H9 (cell line): ENCODE measurements at regions not wholly inside any gene's neighbourhood (a gene's known extent, or its start where the extent isn't known, plus 50 kb on each side); places are given as distances from the start of the nearest gene placed in this dataset.

Source experiments
- DNase-seq: peaks from one replicate; pipeline ENCODE4 v3.0.0-alpha.2; 2017
- H2AFZ ChIP-seq: one replicate; pipeline ENCODE4 v1.6.1; 2013; ENCODE audit warnings: mild to moderate bottlenecking, low read length, control low read depth, moderate library complexity
- H2AK5ac ChIP-seq: 2 replicates; pipeline ENCODE4 v1.6.1; 2013; ENCODE audit warnings: low read length, control low read depth, mixed read lengths; ENCODE audit not compliant: insufficient read length
- H2BK120ac ChIP-seq: one replicate; pipeline ENCODE4 v1.6.1; 2013; ENCODE audit warnings: low read depth, mild to moderate bottlenecking, low read length, control low read depth, inconsistent platforms; ENCODE audit not compliant: poor library complexity, severe bottlenecking
- H2BK12ac ChIP-seq: 2 replicates; pipeline ENCODE4 v1.6.1; 2013; ENCODE audit warnings: low read length, control low read depth, mixed read lengths, low read depth; ENCODE audit not compliant: insufficient read length
- H2BK15ac ChIP-seq: 2 replicates; pipeline ENCODE4 v1.6.1; 2013; ENCODE audit warnings: low read depth, low read length, control low read depth
- H2BK20ac ChIP-seq: one replicate; pipeline ENCODE4 v1.6.1; 2013; ENCODE audit warnings: low read depth, mild to moderate bottlenecking, low read length, control low read depth, inconsistent platforms; ENCODE audit not compliant: poor library complexity, severe bottlenecking
- H2BK5ac ChIP-seq: 2 replicates; pipeline ENCODE4 v1.6.1; 2013; ENCODE audit warnings: low read length, control low read depth, mixed read lengths; ENCODE audit not compliant: insufficient read length
- H3K14ac ChIP-seq: 2 replicates; pipeline ENCODE4 v1.6.1; 2013; ENCODE audit warnings: low read length, control low read depth; ENCODE audit not compliant: insufficient read depth
- H3K18ac ChIP-seq: 2 replicates; pipeline ENCODE4 v1.6.1; 2013; ENCODE audit warnings: low read depth, mild to moderate bottlenecking, mixed read lengths, low read length, control low read depth; ENCODE audit not compliant: insufficient read length
- H3K23ac ChIP-seq: 2 replicates; pipeline ENCODE4 v1.6.1; 2013; ENCODE audit warnings: low read length, control low read depth, mixed read lengths, low read depth; ENCODE audit not compliant: insufficient read length
- H3K23me2 ChIP-seq: 2 replicates; pipeline ENCODE4 v1.6.1; 2013; ENCODE audit warnings: low read depth, mild to moderate bottlenecking, mixed read lengths, low read length, control low read depth; ENCODE audit not compliant: insufficient read length, poor library complexity, severe bottlenecking
- H3K27ac ChIP-seq: 2 replicates; pipeline ENCODE4 v1.5.1; 2013; ENCODE audit warnings: low read length, control low read depth, mixed read lengths, low read depth; ENCODE audit not compliant: insufficient read length
- H3K27me3 ChIP-seq: 2 replicates; pipeline ENCODE4 v1.6.1; 2013; ENCODE audit warnings: low read length, control low read depth, inconsistent platforms; ENCODE audit not compliant: insufficient read depth
- H3K4ac ChIP-seq: 2 replicates; pipeline ENCODE4 v1.6.1; 2013; ENCODE audit warnings: low read depth, mild to moderate bottlenecking, control low read depth, inconsistent platforms, low read length, moderate library complexity
- H3K4me1 ChIP-seq: 2 replicates; pipeline ENCODE4 v1.6.1; 2013; ENCODE audit warnings: low read length, control low read depth, inconsistent platforms; ENCODE audit not compliant: insufficient read depth
- H3K4me2 ChIP-seq: 2 replicates; pipeline ENCODE4 v1.6.1; 2013; ENCODE audit warnings: low read length, control low read depth, mixed read lengths; ENCODE audit not compliant: insufficient read length, insufficient read depth
- H3K56ac ChIP-seq: 2 replicates; pipeline ENCODE4 v1.6.1; 2013; ENCODE audit warnings: low read depth, mild to moderate bottlenecking, mixed read lengths, low read length, control low read depth; ENCODE audit not compliant: insufficient read length
- H3K79me1 ChIP-seq: 2 replicates; pipeline ENCODE4 v1.6.1; 2013; ENCODE audit warnings: low read depth, mild to moderate bottlenecking, moderate library complexity, low read length, control low read depth, inconsistent platforms; ENCODE audit not compliant: insufficient read depth, poor library complexity, severe bottlenecking
- H3K79me2 ChIP-seq: 2 replicates; pipeline ENCODE4 v1.6.1; 2013; ENCODE audit warnings: low read length, control low read depth, inconsistent platforms; ENCODE audit not compliant: insufficient read depth
- H3K9ac ChIP-seq: 2 replicates; pipeline ENCODE4 v1.6.1; 2013; ENCODE audit warnings: low read length, control low read depth, mixed read lengths; ENCODE audit not compliant: insufficient read length; ENCODE audit errors: extremely low read depth
- H3K9me3 ChIP-seq: one replicate; pipeline ENCODE4 v1.6.1; 2013; ENCODE audit warnings: low read depth, low read length, inconsistent platforms; ENCODE audit not compliant: control insufficient read depth
- H3T11ph ChIP-seq: one replicate; pipeline ENCODE4 v1.6.1; 2013; ENCODE audit warnings: mild to moderate bottlenecking, low read length, control low read depth, inconsistent platforms
- H4K20me1 ChIP-seq: one replicate; pipeline ENCODE4 v1.6.1; 2013; ENCODE audit not compliant: control insufficient read depth, insufficient read length, insufficient read depth
- H4K5ac ChIP-seq: 2 replicates; pipeline ENCODE4 v1.6.1; 2013; ENCODE audit warnings: low read depth, mild to moderate bottlenecking, mixed read lengths, low read length, control low read depth; ENCODE audit not compliant: insufficient read length
- H4K8ac ChIP-seq: replicated peaks from 2 replicates; pipeline ENCODE4 v1.6.1; 2013; ENCODE audit warnings: low read length, control low read depth, mixed read lengths, low read depth; ENCODE audit not compliant: insufficient read length
- H4K91ac ChIP-seq: 2 replicates; pipeline ENCODE4 v1.6.1; 2013; ENCODE audit warnings: low read depth, mild to moderate bottlenecking, moderate library complexity, mixed read lengths, low read length, control low read depth; ENCODE audit not compliant: insufficient read length
- H3K27ac Mint-ChIP-seq, 3 experiments: 2 replicates in 2 of 3; 3 replicates in 1 of 3; pipeline ENCODE4 v1.8.0; 2020 to 2021; ENCODE audit warnings: mixed read lengths in 3 of 3, mild to moderate bottlenecking in 1 of 3, moderate library complexity in 1 of 3
- H3K27me3 Mint-ChIP-seq: 2 replicates; pipeline ENCODE4 v1.8.0; 2021; ENCODE audit warnings: low read depth, mild to moderate bottlenecking, moderate library complexity, mixed read lengths
- H3K36me3 Mint-ChIP-seq, 3 experiments: 2 replicates in 2 of 3; 3 replicates in 1 of 3; pipeline ENCODE4 v1.8.0; 2020 to 2021; ENCODE audit warnings: low read depth in 3 of 3, mixed read lengths in 3 of 3; ENCODE audit not compliant: insufficient read depth in 1 of 3
- H3K4me1 Mint-ChIP-seq, 2 experiments: 2 replicates each; pipeline ENCODE4 v1.8.0; 2020; ENCODE audit warnings: mixed read lengths in 2 of 2
- H3K4me3 Mint-ChIP-seq, 2 experiments: 2 replicates in 1 of 2; 3 replicates in 1 of 2; pipeline ENCODE4 v1.8.0; 2020 to 2021; ENCODE audit warnings: mild to moderate bottlenecking in 2 of 2, mixed read lengths in 2 of 2, moderate library complexity in 1 of 2
- H3K9me3 Mint-ChIP-seq, 2 experiments: 2 replicates in 1 of 2; 3 replicates in 1 of 2; pipeline ENCODE4 v1.8.0; 2020; ENCODE audit warnings: mild to moderate bottlenecking in 2 of 2, mixed read lengths in 2 of 2, moderate library complexity in 1 of 2
- WGBS: extraction: QIAGEN DNeasy Blood & Tissue Kit; methylation state at CpG from one replicate; pipeline ENCODE4 v1.1.7; 2013; ENCODE audit warnings: missing lambda C conversion rate, low lambda C conversion rate, mixed read lengths; ENCODE audit not compliant: insufficient read length; ENCODE audit errors: extremely low coverage; 5-methylcytosine and 5-hydroxymethylcytosine counted together
- TF ChIP-seq, protein P1 (sequence below): fragments of 200-600 bp; sonication (generic); conservative IDR thresholded peaks from 3 replicates; pipeline ENCODE4 v1.8.0; 2021; ENCODE audit warnings: antibody characterized with exemption, mild to moderate bottlenecking

DNA sequence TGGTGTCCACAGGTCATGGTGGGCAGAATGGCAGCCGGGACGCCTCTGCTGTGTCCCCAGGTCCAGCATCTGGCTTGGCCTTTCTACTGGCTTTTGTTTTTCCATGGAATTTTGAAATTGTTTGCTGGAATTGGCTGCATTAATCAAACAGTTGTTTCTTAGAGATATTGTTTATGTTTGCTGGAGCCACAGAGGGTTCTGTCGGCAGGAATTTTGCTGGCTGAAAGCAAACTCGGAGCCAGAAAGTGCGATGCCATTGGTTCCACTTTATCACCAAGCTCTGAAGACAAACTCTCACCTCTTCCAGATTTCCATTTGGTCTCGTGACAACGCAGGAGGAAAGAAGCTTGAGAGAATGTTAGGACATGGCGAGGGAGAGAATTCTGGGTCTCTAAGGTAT, 199.2 kb upstream of the COPS8 start:
- no peaks in the 10 kb centered on the region for H3K9me3 ChIP-seq
- H3K9ac ChIP-seq = no peak overlapping the region
- no peak overlapping the region for H2AK5ac ChIP-seq
- no peak overlapping the region for H3K4me2 ChIP-seq
- Mint-ChIP-seq H3K27me3 (peaks cover 2% of the 10 kb centered on the region; the same call in 1 of the 2 replicates), H3K9me3 (peaks cover 11 to 12% of the 10 kb centered on the region in 2 experiments), H3K27ac (no peak overlapping the region), H3K4me3 (no peak overlapping the region), H3K4me1 (peaks cover 0 to 1% of the 10 kb centered on the region in 2 experiments; a peak in 2 of 4 replicates), H3K36me3 (peaks cover 0 to 13% (median 3%) of the 10 kb centered on the region in 3 experiments; a peak in 6 of 7 replicates)
- no peak overlapping the region for H2BK12ac ChIP-seq
- H2BK20ac ChIP-seq = no peak overlapping the region
- no peak overlapping the region for H4K5ac ChIP-seq
- no peak overlapping the region for H2BK5ac ChIP-seq
- H2BK15ac ChIP-seq = no peak overlapping the region
- no peaks in the 10 kb centered on the region for H3K79me2 ChIP-seq
- H3K14ac ChIP-seq = no peak overlapping the region
- H4K91ac ChIP-seq = no peak overlapping the region
- H3K23me2 ChIP-seq = no peaks in the 10 kb centered on the region
- no peak overlapping the region for H3K27ac ChIP-seq
- no peak overlapping the region for H3T11ph ChIP-seq
- no peak overlapping the region for H3K56ac ChIP-seq
- WGBS = no CpG with 5 or more reads among the region's 8 CpGs
- no peak overlapping the region for H2AFZ ChIP-seq
- H3K23ac ChIP-seq = no peak overlapping the region
- no peaks in the 10 kb centered on the region for H4K20me1 ChIP-seq
- no peak overlapping the region for H4K8ac ChIP-seq
- no peaks in the 10 kb centered on the region for H3K79me1 ChIP-seq
- H3K4me1 ChIP-seq = no peaks in the 10 kb centered on the region
- DNase-seq = no peak
- no peak overlapping the region for H3K4ac ChIP-seq
- no peak overlapping the region for H3K18ac ChIP-seq
- TF ChIP-seq, protein P1, sequence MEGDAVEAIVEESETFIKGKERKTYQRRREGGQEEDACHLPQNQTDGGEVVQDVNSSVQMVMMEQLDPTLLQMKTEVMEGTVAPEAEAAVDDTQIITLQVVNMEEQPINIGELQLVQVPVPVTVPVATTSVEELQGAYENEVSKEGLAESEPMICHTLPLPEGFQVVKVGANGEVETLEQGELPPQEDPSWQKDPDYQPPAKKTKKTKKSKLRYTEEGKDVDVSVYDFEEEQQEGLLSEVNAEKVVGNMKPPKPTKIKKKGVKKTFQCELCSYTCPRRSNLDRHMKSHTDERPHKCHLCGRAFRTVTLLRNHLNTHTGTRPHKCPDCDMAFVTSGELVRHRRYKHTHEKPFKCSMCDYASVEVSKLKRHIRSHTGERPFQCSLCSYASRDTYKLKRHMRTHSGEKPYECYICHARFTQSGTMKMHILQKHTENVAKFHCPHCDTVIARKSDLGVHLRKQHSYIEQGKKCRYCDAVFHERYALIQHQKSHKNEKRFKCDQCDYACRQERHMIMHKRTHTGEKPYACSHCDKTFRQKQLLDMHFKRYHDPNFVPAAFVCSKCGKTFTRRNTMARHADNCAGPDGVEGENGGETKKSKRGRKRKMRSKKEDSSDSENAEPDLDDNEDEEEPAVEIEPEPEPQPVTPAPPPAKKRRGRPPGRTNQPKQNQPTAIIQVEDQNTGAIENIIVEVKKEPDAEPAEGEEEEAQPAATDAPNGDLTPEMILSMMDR = no peak
- H2BK120ac ChIP-seq = no peak overlapping the region
- H3K27me3 ChIP-seq = no peaks in the 10 kb centered on the region
